PC-9 (cell line): ENCODE measurements at regions not wholly inside any gene's neighbourhood (a gene's known extent, or its start where the extent isn't known, plus 50 kb on each side); places are given as distances from the start of the nearest gene placed in this dataset.

Experiments used
- BruUV-seq: library from RNA; stranded (reverse); fragments of 400-500 nt; replicated peaks from 2 replicates; lab custom pipeline; 2021; lab: Mats Ljungman, UMichigan
- CTCF ChIA-PET: fragments of 300-600 bp; sonication (Branson Sonifier 250); formaldehyde crosslinking; loops from one replicate; lab custom pipeline; 2022; ENCODE audit warnings: antibody characterized with exemption; lab: Charles Lee
- POLR2A ChIA-PET: fragments of 300-600 bp; sonication (Branson Sonifier 250); formaldehyde crosslinking; loops from one replicate; lab custom pipeline; 2022; ENCODE audit warnings: antibody characterized with exemption; ENCODE audit not compliant: unreplicated experiment; lab: Charles Lee
- DNase-seq, 2 experiments: peaks; one replicate each; pipeline versions ENCODE4 v3.0.0 to v3.0.0-alpha.2; 2015 to 2022; ENCODE audit warnings: mixed read lengths in 1 of 2
- H2AFZ ChIP-seq: fragments of 200-600 bp; sonication (generic); 2 replicates; pipeline ENCODE4 v1.8.1; 2017; ENCODE audit warnings: antibody characterized with exemption
- H3F3A ChIP-seq: fragments of 200-600 bp; sonication (generic); 2 replicates; pipeline ENCODE4 v1.8.1; 2017; ENCODE audit warnings: antibody characterized with exemption, mild to moderate bottlenecking, low read depth; ENCODE audit not compliant: insufficient read depth
- H3K27ac ChIP-seq: fragments of 200-600 bp; sonication (generic); 2 replicates; pipeline ENCODE4 v1.6.1; 2016; ENCODE audit warnings: mixed run types
- H3K27me3 ChIP-seq: fragments of 200-600 bp; sonication (generic); 2 replicates; pipeline ENCODE4 v1.6.1; 2016; ENCODE audit warnings: low read depth, mixed run types; ENCODE audit not compliant: insufficient read depth
- H3K36me3 ChIP-seq: fragments of 200-600 bp; sonication (generic); 2 replicates; pipeline ENCODE4 v1.6.1; 2016; ENCODE audit warnings: low read depth, mixed run types
- H3K4me1 ChIP-seq: fragments of 200-600 bp; sonication (generic); replicated peaks from 2 replicates; pipeline ENCODE4 v1.6.1; 2016; ENCODE audit warnings: mixed run types; ENCODE audit not compliant: insufficient read depth
- H3K4me2 ChIP-seq: fragments of 200-600 bp; sonication (generic); 2 replicates; pipeline ENCODE4 v1.6.1; 2017; ENCODE audit warnings: mixed run types
- H3K4me3 ChIP-seq: fragments of 200-600 bp; sonication (generic); 2 replicates; pipeline ENCODE4 v1.6.1; 2016; ENCODE audit warnings: mixed run types
- H3K79me2 ChIP-seq: fragments of 200-600 bp; sonication (generic); 2 replicates; pipeline ENCODE4 v1.6.1; 2017; ENCODE audit warnings: low read depth, mixed run types
- H3K9me2 ChIP-seq: fragments of 200-600 bp; sonication (generic); 2 replicates; pipeline ENCODE4 v1.8.1; 2017; ENCODE audit warnings: mild to moderate bottlenecking; ENCODE audit not compliant: insufficient read depth
- H3K9me3 ChIP-seq: fragments of 200-600 bp; sonication (generic); 2 replicates; pipeline ENCODE4 v1.8.1; 2016; ENCODE audit warnings: low read depth; ENCODE audit not compliant: insufficient read depth
- H4K20me1 ChIP-seq: fragments of 200-600 bp; sonication (generic); 2 replicates; pipeline ENCODE4 v1.8.1; 2017; ENCODE audit not compliant: insufficient read depth
- EZH2 ChIP-seq: fragments of 200-600 bp; sonication (generic); IDR thresholded peaks from 2 replicates; pipeline ENCODE4 v1.8.0; 2017; ENCODE audit warnings: antibody characterized with exemption, low read depth
- intact Hi-C: fragments of 100-400 bp; cut with micrococcal nuclease; formaldehyde crosslinking; loops from one replicate; pipeline ENCODE4 v1.10.0; 2022; ENCODE audit not compliant: unreplicated experiment
- TF ChIP-seq, protein P1 (sequence below): fragments of 200-600 bp; sonication (generic); conservative IDR thresholded peaks from 2 replicates; pipeline ENCODE4 v1.6.1; 2017; ENCODE audit warnings: mixed run types, antibody characterized with exemption, mild to moderate bottlenecking, moderate library complexity

DNA sequence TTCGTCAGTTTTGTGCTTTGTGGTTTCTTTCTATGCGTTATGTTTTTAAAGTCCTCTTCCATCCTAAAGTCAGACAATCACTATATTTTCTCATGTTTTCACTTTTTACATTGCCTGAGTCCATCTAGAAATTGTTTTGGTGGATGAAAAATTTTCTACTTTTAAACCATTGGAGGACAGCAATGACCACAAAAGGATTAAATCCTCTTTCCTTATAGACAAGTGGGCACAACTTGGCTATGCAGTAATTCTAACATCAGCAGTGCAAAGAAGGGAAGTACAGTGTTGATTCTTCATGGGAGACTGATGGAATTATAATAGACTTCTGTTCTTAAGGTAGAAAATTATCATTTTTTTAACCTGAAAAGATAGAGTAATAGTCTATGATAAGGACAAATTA, 75.5 kb downstream of the PALM2AKAP2 start:
- H3K36me3 ChIP-seq, result no peaks in the 10 kb centered on the region
- DNase-seq, result no peak
- no peak overlapping the region for H2AFZ ChIP-seq
- H4K20me1 ChIP-seq, result no peaks in the 10 kb centered on the region
- H3K4me3 ChIP-seq, result no peak overlapping the region
- no peak overlapping the region for H3K4me2 ChIP-seq
- no peak overlapping the region for H3K27ac ChIP-seq
- intact Hi-C loops, result no loop called here
- ChIA-PET POLR2A (no interaction called here), CTCF (no interaction called here)
- H3K9me2 ChIP-seq, result no peaks in the 10 kb centered on the region
- no peak for TF ChIP-seq EZH2
- TF ChIP-seq, protein P1, sequence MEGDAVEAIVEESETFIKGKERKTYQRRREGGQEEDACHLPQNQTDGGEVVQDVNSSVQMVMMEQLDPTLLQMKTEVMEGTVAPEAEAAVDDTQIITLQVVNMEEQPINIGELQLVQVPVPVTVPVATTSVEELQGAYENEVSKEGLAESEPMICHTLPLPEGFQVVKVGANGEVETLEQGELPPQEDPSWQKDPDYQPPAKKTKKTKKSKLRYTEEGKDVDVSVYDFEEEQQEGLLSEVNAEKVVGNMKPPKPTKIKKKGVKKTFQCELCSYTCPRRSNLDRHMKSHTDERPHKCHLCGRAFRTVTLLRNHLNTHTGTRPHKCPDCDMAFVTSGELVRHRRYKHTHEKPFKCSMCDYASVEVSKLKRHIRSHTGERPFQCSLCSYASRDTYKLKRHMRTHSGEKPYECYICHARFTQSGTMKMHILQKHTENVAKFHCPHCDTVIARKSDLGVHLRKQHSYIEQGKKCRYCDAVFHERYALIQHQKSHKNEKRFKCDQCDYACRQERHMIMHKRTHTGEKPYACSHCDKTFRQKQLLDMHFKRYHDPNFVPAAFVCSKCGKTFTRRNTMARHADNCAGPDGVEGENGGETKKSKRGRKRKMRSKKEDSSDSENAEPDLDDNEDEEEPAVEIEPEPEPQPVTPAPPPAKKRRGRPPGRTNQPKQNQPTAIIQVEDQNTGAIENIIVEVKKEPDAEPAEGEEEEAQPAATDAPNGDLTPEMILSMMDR, result no peak
- H3K79me2 ChIP-seq, result no peaks in the 10 kb centered on the region
- H3K9me3 ChIP-seq, result no peaks in the 10 kb centered on the region
- H3K4me1 ChIP-seq, result no peaks in the 10 kb centered on the region
- no peaks in the 10 kb centered on the region for H3F3A ChIP-seq
- no TSS peak for BruUV-seq
- no peaks in the 10 kb centered on the region for H3K27me3 ChIP-seq

DNA sequence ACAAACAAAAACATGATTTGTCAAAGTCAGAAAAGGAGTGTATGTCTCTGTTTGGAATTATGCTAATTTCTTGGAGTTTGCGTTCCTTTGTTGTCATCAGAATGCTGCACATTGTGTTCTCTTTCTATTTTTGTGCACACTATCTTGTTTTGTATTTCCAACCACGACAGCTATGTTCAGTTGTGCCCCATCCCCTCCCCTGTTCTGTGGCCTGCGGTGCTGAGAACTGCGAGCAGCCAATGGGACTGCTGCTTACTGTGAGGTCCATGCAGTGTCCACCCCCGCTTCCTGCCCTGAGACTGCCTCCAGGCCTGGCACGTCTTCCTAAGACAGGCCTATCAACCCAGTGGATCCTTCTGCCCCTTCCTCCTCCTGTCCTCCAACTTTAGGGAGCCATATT, 76.8 kb downstream of the PALM2AKAP2 start:
- Histone ChIP-seq H3K27ac (no peak overlapping the region), H3K27me3 (no peaks in the 10 kb centered on the region), H3K9me3 (no peaks in the 10 kb centered on the region), H3K4me1 (no peaks in the 10 kb centered on the region), H3K79me2 (no peaks in the 10 kb centered on the region), H4K20me1 (no peaks in the 10 kb centered on the region), H2AFZ (no peak overlapping the region), H3K4me3 (no peak overlapping the region), H3K4me2 (no peak overlapping the region), H3K36me3 (no peaks in the 10 kb centered on the region), H3F3A (no peaks in the 10 kb centered on the region), H3K9me2 (no peaks in the 10 kb centered on the region)
- no peak for DNase-seq
- ChIA-PET CTCF (no interaction called here), POLR2A (no interaction called here)
- BruUV-seq, result no TSS peak
- intact Hi-C loops, result no loop called here
- TF ChIP-seq, protein P1, result no peak
- TF ChIP-seq EZH2, result no peak

DNA sequence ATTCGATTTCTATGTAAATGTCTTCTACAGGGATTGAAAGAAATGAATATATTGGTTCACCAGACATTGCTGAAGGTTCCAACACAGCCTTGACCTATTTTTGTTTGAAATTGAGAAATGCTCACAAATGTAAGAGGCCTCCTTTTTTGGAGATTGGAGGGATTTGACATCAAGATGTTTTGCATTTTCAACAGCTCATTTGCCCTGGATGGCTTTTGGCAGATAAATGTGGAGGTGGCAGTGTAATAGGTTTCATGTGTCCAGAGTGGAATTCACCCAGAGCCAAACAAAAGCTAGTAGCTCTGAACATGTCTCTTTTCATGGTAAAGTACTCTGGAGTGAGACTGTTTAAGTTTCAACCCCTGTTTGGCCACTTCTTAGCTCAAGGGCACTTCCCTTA, 77.3 kb downstream of the PALM2AKAP2 start:
- no peak for TF ChIP-seq EZH2
- TF ChIP-seq, protein P1, result no peak
- Histone ChIP-seq H3K4me1 (no peaks in the 10 kb centered on the region), H3K79me2 (no peaks in the 10 kb centered on the region), H3K27me3 (no peaks in the 10 kb centered on the region), H3F3A (no peaks in the 10 kb centered on the region), H3K4me3 (no peak overlapping the region), H2AFZ (no peak overlapping the region), H3K27ac (no peak overlapping the region), H3K4me2 (no peak overlapping the region), H3K36me3 (no peaks in the 10 kb centered on the region), H3K9me3 (no peaks in the 10 kb centered on the region), H4K20me1 (no peaks in the 10 kb centered on the region), H3K9me2 (no peaks in the 10 kb centered on the region)
- CTCF ChIA-PET, result no interaction called here
- POLR2A ChIA-PET, result no interaction called here
- no peak for DNase-seq
- BruUV-seq, result no TSS peak
- intact Hi-C loops, result no loop called here
